OCI-LY1 (cell line): ENCODE measurements at regions not wholly inside any gene's neighbourhood (a gene's known extent, or its start where the extent isn't known, plus 50 kb on each side); places are given as distances from the start of the nearest gene placed in this dataset.

ENCODE experiments used
- H2AFZ ChIP-seq: fragments of 200-600 bp; sonication (generic), shearing (Covaris generic); 2 replicates; pipeline ENCODE4 v1.6.0; 2014; ENCODE audit warnings: antibody characterized with exemption, mild to moderate bottlenecking, low read length
- H3F3A ChIP-seq: fragments of 200-600 bp; sonication (generic), shearing (Covaris generic); 2 replicates; pipeline ENCODE4 v1.6.0; 2014; ENCODE audit warnings: mild to moderate bottlenecking, antibody characterized with exemption, low read length, moderate library complexity; ENCODE audit not compliant: insufficient read depth
- H3K27ac ChIP-seq: fragments of 200-600 bp; sonication (generic); 2 replicates; pipeline ENCODE4 v1.5.1; 2014; ENCODE audit warnings: low read length, mixed run types, mild to moderate bottlenecking, low read depth; ENCODE audit not compliant: poor library complexity, severe bottlenecking
- H3K27me3 ChIP-seq: fragments of 200-600 bp; sonication (generic); 2 replicates; pipeline ENCODE4 v1.6.0; 2014; ENCODE audit warnings: antibody characterized with exemption, mild to moderate bottlenecking, low read length, moderate library complexity; ENCODE audit not compliant: insufficient read depth
- H3K36me3 ChIP-seq: fragments of 200-600 bp; sonication (generic); 2 replicates; pipeline ENCODE4 v1.6.1; 2014; ENCODE audit warnings: mild to moderate bottlenecking, antibody characterized with exemption, low read length, moderate library complexity, mixed read lengths; ENCODE audit not compliant: insufficient read depth
- H3K4me1 ChIP-seq: fragments of 200-600 bp; sonication (generic); 2 replicates; pipeline ENCODE4 v1.5.1; 2014; ENCODE audit warnings: mild to moderate bottlenecking, low read length, moderate library complexity; ENCODE audit not compliant: insufficient read depth, severe bottlenecking
- H3K4me2 ChIP-seq: fragments of 200-600 bp; sonication (generic), shearing (Covaris generic); 2 replicates; pipeline ENCODE4 v1.6.1; 2014; ENCODE audit warnings: low read length
- H3K4me3 ChIP-seq: fragments of 200-600 bp; sonication (generic); 2 replicates; pipeline ENCODE4 v1.5.1; 2014; ENCODE audit warnings: low read length, low read depth, mild to moderate bottlenecking, mixed read lengths; ENCODE audit not compliant: poor library complexity, severe bottlenecking
- H3K79me2 ChIP-seq: fragments of 200-600 bp; shearing (Covaris generic); 2 replicates; pipeline ENCODE4 v1.6.1; 2016; ENCODE audit warnings: mixed run types, low read length, mixed read lengths; ENCODE audit not compliant: insufficient read depth
- H3K9ac ChIP-seq: fragments of 200-600 bp; sonication (generic), shearing (Covaris generic); 2 replicates; pipeline ENCODE4 v1.6.1; 2014; ENCODE audit warnings: mild to moderate bottlenecking, low read length, mixed read lengths
- H3K9me2 ChIP-seq: fragments of 200-600 bp; sonication (generic), shearing (Covaris generic); 2 replicates; pipeline ENCODE4 v1.6.1; 2014; ENCODE audit warnings: low read depth, mild to moderate bottlenecking, low read length, mixed read lengths
- H3K9me3 ChIP-seq: fragments of 200-600 bp; shearing (Covaris generic); 2 replicates; pipeline ENCODE4 v1.6.1; 2014; ENCODE audit warnings: low read length, mixed read lengths
- H4K20me1 ChIP-seq: fragments of 200-600 bp; sonication (generic), shearing (Covaris generic); 2 replicates; pipeline ENCODE4 v1.6.0; 2016; ENCODE audit warnings: mild to moderate bottlenecking, low read length; ENCODE audit not compliant: insufficient read depth
- EZH2 ChIP-seq: fragments of 200-600 bp; sonication (generic), shearing (Covaris generic); IDR thresholded peaks from 2 replicates; pipeline ENCODE4 v1.8.0; 2017; ENCODE audit warnings: borderline replicate concordance, mixed run types, mild to moderate bottlenecking, antibody characterized with exemption, low read length, moderate library complexity, mixed read lengths
- TF ChIP-seq, protein P1 (sequence below): fragments of 200-600 bp; sonication (generic), shearing (Covaris generic); IDR thresholded peaks from 2 replicates; pipeline ENCODE4 v1.5.1; 2017; ENCODE audit warnings: mild to moderate bottlenecking, antibody characterized with exemption, low read length, moderate library complexity, mixed read lengths

DNA sequence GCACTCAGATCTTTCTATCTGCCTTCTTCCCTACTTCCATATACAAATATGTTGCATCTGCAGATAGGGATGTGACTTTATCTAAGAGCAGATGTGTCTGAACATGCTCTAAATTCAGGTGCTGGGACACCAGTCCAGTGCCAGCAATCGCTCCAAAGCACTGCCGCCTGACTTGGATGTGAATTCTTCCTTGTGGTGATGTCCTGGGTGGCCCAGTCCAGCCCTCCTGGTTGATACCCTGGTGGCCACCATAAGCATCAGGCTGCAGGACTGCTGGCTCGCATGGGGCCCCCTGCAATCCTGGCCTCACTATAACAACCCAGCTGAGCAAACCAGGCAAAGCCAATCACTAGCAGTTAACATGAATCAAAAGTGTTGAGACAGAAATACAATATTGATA, 149.2 kb upstream of the PDE1C start:
- TF ChIP-seq, protein P1, sequence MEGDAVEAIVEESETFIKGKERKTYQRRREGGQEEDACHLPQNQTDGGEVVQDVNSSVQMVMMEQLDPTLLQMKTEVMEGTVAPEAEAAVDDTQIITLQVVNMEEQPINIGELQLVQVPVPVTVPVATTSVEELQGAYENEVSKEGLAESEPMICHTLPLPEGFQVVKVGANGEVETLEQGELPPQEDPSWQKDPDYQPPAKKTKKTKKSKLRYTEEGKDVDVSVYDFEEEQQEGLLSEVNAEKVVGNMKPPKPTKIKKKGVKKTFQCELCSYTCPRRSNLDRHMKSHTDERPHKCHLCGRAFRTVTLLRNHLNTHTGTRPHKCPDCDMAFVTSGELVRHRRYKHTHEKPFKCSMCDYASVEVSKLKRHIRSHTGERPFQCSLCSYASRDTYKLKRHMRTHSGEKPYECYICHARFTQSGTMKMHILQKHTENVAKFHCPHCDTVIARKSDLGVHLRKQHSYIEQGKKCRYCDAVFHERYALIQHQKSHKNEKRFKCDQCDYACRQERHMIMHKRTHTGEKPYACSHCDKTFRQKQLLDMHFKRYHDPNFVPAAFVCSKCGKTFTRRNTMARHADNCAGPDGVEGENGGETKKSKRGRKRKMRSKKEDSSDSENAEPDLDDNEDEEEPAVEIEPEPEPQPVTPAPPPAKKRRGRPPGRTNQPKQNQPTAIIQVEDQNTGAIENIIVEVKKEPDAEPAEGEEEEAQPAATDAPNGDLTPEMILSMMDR: no peak
- TF ChIP-seq EZH2: no peak
- no peak overlapping the region for H3K9ac ChIP-seq
- H3K9me2 ChIP-seq: no peaks in the 10 kb centered on the region
- H3K4me1 ChIP-seq: no peaks in the 10 kb centered on the region
- H3K27ac ChIP-seq: no peak overlapping the region
- H3K79me2 ChIP-seq: no peaks in the 10 kb centered on the region
- no peaks in the 10 kb centered on the region for H3K9me3 ChIP-seq
- no peak overlapping the region for H2AFZ ChIP-seq
- H3K4me2 ChIP-seq: no peak overlapping the region
- no peak overlapping the region for H3K4me3 ChIP-seq
- H4K20me1 ChIP-seq: no peaks in the 10 kb centered on the region
- H3F3A ChIP-seq: no peaks in the 10 kb centered on the region
- H3K36me3 ChIP-seq: no peaks in the 10 kb centered on the region
- no peaks in the 10 kb centered on the region for H3K27me3 ChIP-seq

DNA sequence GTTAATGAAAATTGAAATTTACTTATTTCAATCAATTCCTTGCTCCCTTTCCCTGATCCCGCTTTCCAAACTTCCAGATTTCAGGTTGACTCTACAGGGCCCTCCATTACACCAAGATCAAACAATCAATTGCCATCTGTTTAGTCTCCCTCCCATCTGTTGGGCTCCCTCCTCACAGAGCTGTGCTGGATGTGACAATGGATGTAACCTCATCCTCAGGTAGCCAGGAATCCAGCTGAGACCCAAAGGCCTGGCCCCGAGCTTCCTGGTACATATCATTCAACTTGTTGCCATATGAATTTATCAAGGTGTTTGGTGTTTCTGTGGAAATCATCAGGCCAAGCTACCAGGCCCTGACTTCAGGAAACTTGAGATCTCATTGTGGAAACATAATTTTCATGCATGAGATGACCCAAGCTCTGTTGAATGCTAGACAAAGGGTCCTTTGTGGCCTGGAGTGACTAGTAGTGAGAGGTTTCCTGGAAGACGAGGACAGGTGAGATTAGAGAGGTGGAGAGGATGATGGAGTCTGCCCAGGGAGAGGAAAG, 148.6 kb upstream of the PDE1C start:
- H3K9ac ChIP-seq: no peak overlapping the region
- no peak overlapping the region for H2AFZ ChIP-seq
- no peaks in the 10 kb centered on the region for H3F3A ChIP-seq
- H4K20me1 ChIP-seq: no peaks in the 10 kb centered on the region
- no peaks in the 10 kb centered on the region for H3K36me3 ChIP-seq
- H3K9me2 ChIP-seq: no peaks in the 10 kb centered on the region
- no peak for TF ChIP-seq EZH2
- TF ChIP-seq, protein P1: no peak
- no peaks in the 10 kb centered on the region for H3K9me3 ChIP-seq
- no peak overlapping the region for H3K27ac ChIP-seq
- no peaks in the 10 kb centered on the region for H3K27me3 ChIP-seq
- no peaks in the 10 kb centered on the region for H3K79me2 ChIP-seq
- no peak overlapping the region for H3K4me3 ChIP-seq
- H3K4me2 ChIP-seq: no peak overlapping the region
- no peaks in the 10 kb centered on the region for H3K4me1 ChIP-seq

DNA sequence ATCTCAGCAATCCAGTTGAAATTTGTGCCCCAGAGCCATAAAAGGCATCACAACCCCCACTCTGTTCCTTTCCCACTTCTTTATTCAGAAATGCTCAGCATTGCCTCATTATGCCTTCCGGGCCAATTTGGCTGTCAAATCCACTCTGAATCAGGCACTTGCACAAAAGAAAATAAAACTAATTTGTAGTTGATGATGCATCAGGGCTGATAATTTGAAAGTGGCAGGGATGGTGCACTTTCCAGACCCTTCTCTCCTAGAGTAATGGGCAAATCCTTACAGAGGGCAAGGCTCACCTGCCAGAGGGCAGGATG, 147.9 kb upstream of the PDE1C start:
- H3K9me2 ChIP-seq: no peaks in the 10 kb centered on the region
- no peaks in the 10 kb centered on the region for H3K36me3 ChIP-seq
- no peaks in the 10 kb centered on the region for H3F3A ChIP-seq
- H3K79me2 ChIP-seq: no peaks in the 10 kb centered on the region
- no peaks in the 10 kb centered on the region for H3K9me3 ChIP-seq
- no peak overlapping the region for H3K27ac ChIP-seq
- H3K4me1 ChIP-seq: no peaks in the 10 kb centered on the region
- H3K4me2 ChIP-seq: no peak overlapping the region
- H3K27me3 ChIP-seq: no peaks in the 10 kb centered on the region
- no peaks in the 10 kb centered on the region for H4K20me1 ChIP-seq
- H3K9ac ChIP-seq: no peak overlapping the region
- no peak overlapping the region for H3K4me3 ChIP-seq
- no peak overlapping the region for H2AFZ ChIP-seq
- TF ChIP-seq, protein P1: no peak
- no peak for TF ChIP-seq EZH2
